GM19467 (cell line): ENCODE measurements at regions not wholly inside any gene's neighbourhood (a gene's known extent, or its start where the extent isn't known, plus 50 kb on each side); places are given as distances from the start of the nearest gene placed in this dataset.

Experiments
- ATAC-seq: cut with Tn5 transposase; IDR thresholded peaks from one replicate; pipeline ENCODE4 v1.9.1; 2021; ENCODE audit warnings: mild to moderate bottlenecking, moderate library complexity; ENCODE audit not compliant: unreplicated experiment

GRCh38 chr5:167158588-167158987 lies 1132.9 kb upstream of the WWC1 start:
- no peak for ATAC-seq

GRCh38 chr5:167160388-167160787 lies 1131.1 kb upstream of the WWC1 start:
- ATAC-seq = no peak

GRCh38 chr5:167166696-167167095 lies 1124.7 kb upstream of the WWC1 start:
- no peak for ATAC-seq

- ATAC-seq = no peak
These were observed 1124.2 kb upstream of the WWC1 start for GRCh38 chr5:167167191-167167795.

- ATAC-seq = no peak
These were observed 1122.5 kb upstream of the WWC1 start for GRCh38 chr5:167168971-167169370.

GRCh38 chr5:167171056-167171455 lies 1120.4 kb upstream of the WWC1 start:
- ATAC-seq = no peak

GRCh38 chr5:167177736-167178135 lies 1113.7 kb upstream of the WWC1 start:
- no peak for ATAC-seq

GRCh38 chr5:167180906-167181305 lies 1110.5 kb upstream of the WWC1 start:
- ATAC-seq = no peak

GRCh38 chr5:167205881-167206280 lies 1085.6 kb upstream of the WWC1 start:
- ATAC-seq = no peak

- no peak for ATAC-seq
These were observed 1084.4 kb upstream of the WWC1 start for GRCh38 chr5:167207081-167207480.

GRCh38 chr5:167208911-167209310 lies 1082.5 kb upstream of the WWC1 start:
- ATAC-seq = no peak

- no peak for ATAC-seq
These were observed 1074.2 kb upstream of the WWC1 start for GRCh38 chr5:167217097-167217743.

- no peak for ATAC-seq
These were observed 1072.1 kb upstream of the WWC1 start for GRCh38 chr5:167219298-167219697.

- no peak for ATAC-seq
These were observed 1065.1 kb upstream of the WWC1 start for GRCh38 chr5:167226386-167226785.

- no peak for ATAC-seq
These were observed 1063.3 kb upstream of the WWC1 start for GRCh38 chr5:167228134-167228533.

- ATAC-seq = no peak
These were observed 1061.7 kb upstream of the WWC1 start for GRCh38 chr5:167229751-167230150.

- no peak for ATAC-seq
These were observed 1061.0 kb upstream of the WWC1 start for GRCh38 chr5:167230414-167230813.

- ATAC-seq = no peak
These were observed 1058.7 kb upstream of the WWC1 start for GRCh38 chr5:167232675-167233311.

- no peak for ATAC-seq
These were observed 1057.8 kb upstream of the WWC1 start for GRCh38 chr5:167233507-167234220.

GRCh38 chr5:167241436-167242067 lies 1049.9 kb upstream of the WWC1 start:
- no peak for ATAC-seq

- no peak for ATAC-seq
These were observed 1048.7 kb upstream of the WWC1 start for GRCh38 chr5:167242701-167243100.
